NCI-H446 (cell line): ENCODE measurements at regions not wholly inside any gene's neighbourhood (a gene's known extent, or its start where the extent isn't known, plus 50 kb on each side); places are given as distances from the start of the nearest gene placed in this dataset.

Source experiments
- DNase-seq, 2 experiments: peaks; one replicate each; lab custom pipeline; 2025; lab: John Stamatoyannopoulos, UW

GRCh38 chr14:76926521-76927251 is 100.5 kb downstream of the LRRC74A start:
- no peak for DNase-seq

- DNase-seq, result no peak
Measured at GRCh38 chr14:76925097-76925441, 98.9 kb downstream of the LRRC74A start.

- DNase-seq, result peak; percentile 25 to 46
Measured at GRCh38 chr14:76924371-76925096, 98.3 kb downstream of the LRRC74A start.

- no peak for DNase-seq
Measured at GRCh38 chr14:76923431-76924370, 97.5 kb downstream of the LRRC74A start.

- DNase-seq, result no peak
Measured at GRCh38 chr14:76922584-76922983, 96.4 kb downstream of the LRRC74A start.

- no peak for DNase-seq
Measured at GRCh38 chr14:76922092-76922491, 95.9 kb downstream of the LRRC74A start.

- DNase-seq, result no peak
Measured at GRCh38 chr14:76921088-76921399, 94.8 kb downstream of the LRRC74A start.

- peak; percentile 91 to 94 for DNase-seq
Measured at GRCh38 chr14:76920331-76921087, 94.3 kb downstream of the LRRC74A start.

- peak; percentile 88 to 91 for DNase-seq
Measured at GRCh38 chr14:76919431-76920330, 93.5 kb downstream of the LRRC74A start.
